Superior temporal gyrus (tissue), 1 donor: ENCODE measurements at regions not wholly inside any gene's neighbourhood (a gene's known extent, or its start where the extent isn't known, plus 50 kb on each side); places are given as distances from the start of the nearest gene placed in this dataset.

Experiments used
- DNase-seq: peaks from one replicate; pipeline ENCODE4 v3.0.0-alpha.2; 2016; ENCODE audit errors: extremely low spot score

GRCh38 chr17:68740555-68741447 lies 139.6 kb upstream of the FAM20A start:
- DNase-seq, result no peak

- DNase-seq, result no peak
These were observed 136.7 kb upstream of the FAM20A start for GRCh38 chr17:68737761-68738443.

GRCh38 chr17:68734931-68735330 lies 133.8 kb upstream of the FAM20A start:
- no peak for DNase-seq

DNA sequence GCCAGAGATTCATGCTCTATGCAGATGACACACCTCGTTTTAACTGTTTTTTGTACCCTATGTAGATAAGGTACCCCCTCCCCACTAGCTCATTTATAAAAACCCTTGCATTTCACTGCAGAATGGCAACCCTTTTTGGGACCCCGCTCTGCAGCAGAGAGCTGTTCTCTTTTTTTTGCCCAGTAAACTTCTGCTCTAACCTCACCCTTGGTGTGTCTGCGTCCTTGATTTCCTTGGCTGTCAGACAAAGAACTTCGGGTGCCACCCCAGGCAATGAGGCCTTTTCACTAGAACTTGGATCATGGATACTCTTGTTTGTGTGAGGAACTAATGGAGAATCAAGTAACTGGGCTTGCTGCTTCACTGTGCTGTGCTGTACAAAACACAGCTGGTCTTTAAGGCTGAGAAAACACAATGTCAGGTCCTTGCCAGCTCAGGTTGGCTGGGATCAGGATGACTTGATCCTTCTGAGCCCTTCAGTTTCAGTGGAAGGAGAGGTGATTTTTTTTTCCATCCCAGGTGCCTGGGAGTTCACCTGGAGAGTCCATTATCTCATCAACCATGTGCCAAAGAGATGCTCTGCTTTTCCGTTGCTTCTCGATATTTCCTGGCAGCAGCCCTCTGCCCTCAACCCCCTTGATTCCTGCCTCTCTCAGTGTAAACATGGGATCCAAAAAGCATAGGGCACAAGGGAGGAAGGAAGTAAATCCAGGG lies 133.2 kb upstream of the FAM20A start:
- no peak for DNase-seq

- no peak for DNase-seq
These were observed 132.3 kb upstream of the FAM20A start for GRCh38 chr17:68733241-68734176.

GRCh38 chr17:68732301-68732749 lies 131.2 kb upstream of the FAM20A start:
- no peak for DNase-seq

GRCh38 chr17:68731465-68731864 lies 130.3 kb upstream of the FAM20A start:
- DNase-seq, result no peak

- DNase-seq, result peak; percentile 52
These were observed 118.3 kb upstream of the FAM20A start for GRCh38 chr17:68719431-68719830.

DNA sequence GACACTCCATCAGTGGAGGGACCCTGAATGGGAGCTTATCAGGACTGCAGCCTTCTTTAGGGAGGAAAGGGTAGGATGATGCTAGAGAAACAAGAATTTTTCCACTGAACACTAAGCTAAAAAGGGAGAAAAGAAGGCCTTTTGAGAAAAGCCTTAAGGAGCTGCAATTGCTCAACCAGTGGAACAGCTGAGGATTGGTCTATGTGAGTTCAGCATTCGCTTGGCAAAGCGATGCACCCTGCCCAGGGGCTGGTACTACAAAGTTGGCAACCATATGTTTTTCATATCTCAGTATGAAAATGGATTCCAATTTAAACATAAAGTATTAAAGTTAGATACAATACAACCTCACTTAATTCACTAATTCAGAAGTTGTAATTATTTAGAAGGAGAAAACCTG lies 117.8 kb upstream of the FAM20A start:
- DNase-seq, result no peak

GRCh38 chr17:68718465-68718864 lies 117.3 kb upstream of the FAM20A start:
- no peak for DNase-seq

- no peak for DNase-seq
These were observed 113.5 kb upstream of the FAM20A start for GRCh38 chr17:68714676-68715075.

DNA sequence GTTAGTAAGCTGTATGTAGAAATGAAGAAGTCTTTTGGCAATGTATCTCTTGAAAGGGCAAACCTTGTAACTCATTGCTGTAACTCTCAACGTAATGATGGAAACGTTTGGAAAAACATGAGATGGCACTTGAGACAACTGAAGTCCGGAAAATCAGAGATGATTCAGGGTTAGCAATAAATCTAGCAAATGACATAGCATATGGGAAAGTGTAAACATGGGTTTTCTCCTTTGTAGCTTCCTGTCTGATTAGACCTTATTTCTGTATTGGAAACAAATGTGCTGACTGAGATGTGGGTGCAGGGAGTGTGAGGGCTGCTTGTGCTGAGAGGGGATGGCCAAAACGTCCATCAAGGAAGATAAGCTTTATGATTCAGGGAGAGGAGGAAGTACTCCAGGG lies 110.7 kb upstream of the FAM20A start:
- no peak for DNase-seq

DNA sequence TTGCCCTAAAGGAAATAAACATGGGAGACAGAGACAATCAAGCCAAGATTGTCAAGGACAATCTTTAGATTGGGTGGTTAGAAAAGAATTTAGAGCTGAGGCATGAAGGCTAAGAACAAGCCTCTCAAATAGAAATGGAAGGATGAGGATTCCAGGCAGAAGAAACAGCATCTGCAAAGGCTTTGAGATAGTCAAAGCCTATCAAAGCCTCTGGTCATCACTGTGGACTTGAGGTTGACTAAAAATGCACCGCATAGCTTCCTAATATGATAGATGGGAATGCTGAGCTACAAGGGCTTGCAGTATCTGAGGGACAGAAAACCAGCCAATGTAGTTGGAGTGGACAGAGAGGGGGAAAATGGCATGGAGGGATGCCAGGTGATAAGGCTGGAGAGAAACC lies 109.8 kb upstream of the FAM20A start:
- no peak for DNase-seq

DNA sequence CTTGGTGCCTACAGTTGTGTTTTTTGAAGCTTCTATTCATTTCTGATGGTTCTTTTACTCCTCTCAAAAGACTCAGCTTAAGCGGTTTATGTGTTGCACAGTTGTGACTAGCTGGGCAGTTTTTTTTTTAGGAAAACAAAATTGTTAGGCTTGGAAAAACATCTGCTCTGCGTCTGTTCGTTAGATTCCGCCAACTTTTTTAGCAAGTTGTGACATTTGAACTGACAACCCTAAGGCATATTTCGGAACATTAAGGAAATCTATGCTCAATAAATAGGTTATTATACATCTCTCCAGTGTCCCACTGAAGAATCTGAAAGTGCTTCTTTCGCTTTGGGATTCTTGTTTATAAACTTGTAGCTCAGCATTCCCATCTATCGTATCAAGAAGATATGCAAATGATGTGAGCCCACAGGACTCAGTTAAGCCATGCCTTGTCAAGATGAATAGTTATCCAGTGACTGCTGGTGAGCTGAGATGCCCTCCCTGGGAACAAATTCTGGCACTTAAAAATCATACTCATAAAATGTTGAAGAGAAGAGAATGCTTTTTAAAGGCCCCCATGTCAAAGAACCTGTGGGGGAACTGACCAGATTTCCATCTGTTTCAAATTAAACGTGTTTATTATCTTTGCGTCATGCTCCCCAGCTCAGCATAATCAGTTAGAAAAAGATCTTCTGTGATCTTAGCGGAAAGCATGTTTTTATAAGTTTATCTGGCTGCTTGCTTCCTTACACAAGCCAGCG lies 109.0 kb upstream of the FAM20A start:
- DNase-seq, result no peak

GRCh38 chr17:68709461-68709860 lies 108.3 kb upstream of the FAM20A start:
- no peak for DNase-seq

DNA sequence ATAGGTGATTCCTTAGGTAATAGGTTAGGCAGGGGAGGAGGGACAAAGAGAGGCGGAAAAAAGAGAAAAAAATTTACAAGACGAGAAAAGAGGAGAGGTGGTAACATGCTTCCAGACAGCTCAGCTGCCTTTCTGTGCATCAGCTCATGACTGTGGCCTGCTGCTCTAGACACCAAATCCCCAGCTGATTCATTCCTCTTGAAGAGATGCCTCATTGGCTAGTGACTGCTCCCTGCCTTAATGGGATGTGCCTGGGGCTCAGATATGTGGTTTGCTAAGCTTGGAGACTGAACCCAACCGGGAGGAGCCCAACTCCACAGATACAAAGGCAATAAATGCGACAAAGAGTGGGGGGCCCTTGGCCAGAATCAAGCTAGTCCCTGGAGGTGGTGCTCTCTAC lies 105.9 kb upstream of the FAM20A start:
- DNase-seq, result no peak

DNA sequence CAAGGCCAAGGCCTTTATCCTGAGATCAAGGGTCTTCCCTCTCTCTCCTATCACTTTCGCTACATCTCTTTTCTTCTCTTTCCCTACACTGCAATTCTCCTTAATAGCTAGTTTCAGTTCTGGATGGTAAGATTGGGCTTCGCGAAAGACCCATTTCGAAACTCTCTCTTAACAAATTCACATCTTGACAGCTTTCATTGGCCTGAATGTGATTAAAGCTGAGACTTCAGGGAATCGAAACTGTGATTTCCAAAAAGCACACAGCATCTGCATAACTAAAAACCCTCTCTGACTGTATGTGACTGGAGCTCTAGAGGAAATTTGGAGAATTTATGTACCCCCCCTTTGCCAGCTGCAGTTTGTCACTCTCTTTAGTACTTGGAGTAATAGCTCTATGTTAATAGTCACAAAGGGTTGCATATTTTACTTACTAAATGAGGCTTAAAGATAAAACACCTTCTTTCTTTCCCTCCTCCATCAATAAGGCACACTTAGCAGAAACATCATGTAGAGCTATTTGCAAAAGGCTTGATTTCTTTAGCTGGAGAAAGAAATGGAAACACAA lies 105.3 kb upstream of the FAM20A start:
- DNase-seq, result peak; percentile 17

DNA sequence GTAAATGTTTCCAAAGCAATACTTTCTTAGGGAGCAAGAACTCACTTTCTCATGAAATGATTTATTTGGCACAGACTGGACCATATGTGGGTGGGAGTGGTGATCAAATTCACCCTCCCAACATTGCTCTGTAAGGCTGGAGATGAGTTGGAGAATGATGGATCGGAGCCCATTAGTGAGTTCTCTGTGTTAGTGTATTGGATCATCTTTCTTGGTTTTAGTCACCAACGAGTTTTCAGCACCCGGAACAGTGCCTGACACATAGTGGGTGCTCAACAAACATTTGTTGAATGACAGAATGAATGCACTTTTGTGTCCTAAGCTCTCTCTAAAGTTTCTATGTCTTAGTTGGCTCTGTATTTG lies 104.5 kb upstream of the FAM20A start:
- no peak for DNase-seq

DNA sequence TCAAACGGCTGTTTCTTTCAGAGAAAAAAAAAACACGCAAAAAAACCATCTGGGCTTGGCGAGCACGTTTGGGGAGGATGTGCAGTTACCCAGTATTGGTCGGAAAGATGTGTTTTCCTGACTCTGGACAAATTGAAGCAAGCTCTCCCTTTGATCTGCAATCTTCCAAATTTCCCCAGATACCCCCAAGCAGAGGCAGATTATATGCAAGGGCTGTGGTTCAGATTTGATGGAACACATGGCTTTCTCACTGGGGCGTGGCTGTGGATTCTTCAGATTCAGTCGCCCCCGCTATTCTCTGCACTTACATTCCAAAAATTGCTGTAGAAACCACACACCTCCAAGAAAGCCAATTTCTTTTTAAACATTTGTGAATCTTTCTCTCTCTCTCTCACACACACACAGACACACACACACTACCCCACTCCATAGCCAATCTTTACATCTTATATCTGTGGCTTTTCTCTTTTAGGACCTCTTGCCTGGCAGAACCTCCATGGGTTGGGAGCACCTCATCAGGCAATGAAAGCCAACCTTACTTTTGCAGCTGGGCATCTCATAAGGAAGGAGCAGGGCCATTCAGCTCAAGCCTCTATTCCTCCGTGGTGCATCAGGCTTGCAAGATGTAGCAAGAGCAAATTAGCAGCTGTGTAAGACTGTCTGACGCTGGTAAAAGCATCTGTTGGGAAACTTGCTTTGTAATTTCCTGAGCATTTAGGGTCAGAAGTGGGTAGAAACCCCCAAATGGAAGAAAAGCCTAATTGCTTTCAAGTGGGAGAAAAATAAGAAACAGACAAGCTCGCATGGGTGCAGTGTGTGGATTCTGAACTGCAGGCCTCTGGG lies 103.9 kb upstream of the FAM20A start:
- peak; percentile 44 for DNase-seq
